BLaER1 (cell line): ENCODE measurements at regions not wholly inside any gene's neighbourhood (a gene's known extent, or its start where the extent isn't known, plus 50 kb on each side); places are given as distances from the start of the nearest gene placed in this dataset.

Experiments
- H3K27ac ChIP-seq: shearing (Covaris generic); formaldehyde crosslinking; 2 replicates; pipeline ENCODE4 v1.8.1; 2022
- H3K27me3 ChIP-seq: shearing (Covaris generic); formaldehyde crosslinking; 2 replicates; pipeline ENCODE4 v1.8.1; 2022
- H3K36me3 ChIP-seq: shearing (Covaris generic); formaldehyde crosslinking; 2 replicates; pipeline ENCODE4 v1.8.1; 2022
- H3K4me1 ChIP-seq: shearing (Covaris generic); formaldehyde crosslinking; 2 replicates; pipeline ENCODE4 v1.8.1; 2022
- H3K4me2 ChIP-seq: shearing (Covaris generic); formaldehyde crosslinking; 2 replicates; pipeline ENCODE4 v1.8.1; 2022
- H3K4me3 ChIP-seq: shearing (Covaris generic); formaldehyde crosslinking; 2 replicates; pipeline ENCODE4 v1.8.1; 2022
- H3K9ac ChIP-seq: shearing (Covaris generic); formaldehyde crosslinking; 2 replicates; pipeline ENCODE4 v1.8.1; 2022
- H3K9me3 ChIP-seq: shearing (Covaris generic); formaldehyde crosslinking; 2 replicates; pipeline ENCODE4 v1.8.1; 2022
- H4K20me1 ChIP-seq: shearing (Covaris generic); formaldehyde crosslinking; 2 replicates; pipeline ENCODE4 v1.8.1; 2022
- Cebpa-rat ChIP-seq: shearing (Covaris generic); IDR thresholded peaks from 2 replicates; pipeline ENCODE4 v1.8.1; 2022

GRCh38 chr9:11103525-11103924 lies 490.7 kb upstream of the PTPRD start:
- no peaks in the 10 kb centered on the region for H3K4me1 ChIP-seq
- H3K36me3 ChIP-seq, result no peaks in the 10 kb centered on the region
- H3K4me3 ChIP-seq, result no peak overlapping the region
- no peak for TF ChIP-seq Cebpa-rat
- H3K4me2 ChIP-seq, result no peak overlapping the region
- H3K9me3 ChIP-seq, result no peaks in the 10 kb centered on the region
- H3K27ac ChIP-seq, result no peak overlapping the region
- H4K20me1 ChIP-seq, result no peaks in the 10 kb centered on the region
- H3K27me3 ChIP-seq, result no peaks in the 10 kb centered on the region
- no peak overlapping the region for H3K9ac ChIP-seq

GRCh38 chr9:11107196-11107595 lies 494.4 kb upstream of the PTPRD start:
- H3K9me3 ChIP-seq, result no peaks in the 10 kb centered on the region
- H4K20me1 ChIP-seq, result no peaks in the 10 kb centered on the region

GRCh38 chr9:11128156-11128555 lies 515.4 kb upstream of the PTPRD start:
- Histone ChIP-seq H3K9ac (no peak overlapping the region), H3K4me2 (no peak overlapping the region)

More at GRCh38 chr9:11107196-11107595, 494.4 kb upstream of the PTPRD start:
- no peak overlapping the region for H3K4me3 ChIP-seq
- H3K36me3 ChIP-seq, result no peaks in the 10 kb centered on the region
- no peaks in the 10 kb centered on the region for H3K27me3 ChIP-seq
- no peak overlapping the region for H3K27ac ChIP-seq
- no peak overlapping the region for H3K4me2 ChIP-seq
- H3K9ac ChIP-seq, result no peak overlapping the region
- no peak for TF ChIP-seq Cebpa-rat
- H3K4me1 ChIP-seq, result no peaks in the 10 kb centered on the region

DNA sequence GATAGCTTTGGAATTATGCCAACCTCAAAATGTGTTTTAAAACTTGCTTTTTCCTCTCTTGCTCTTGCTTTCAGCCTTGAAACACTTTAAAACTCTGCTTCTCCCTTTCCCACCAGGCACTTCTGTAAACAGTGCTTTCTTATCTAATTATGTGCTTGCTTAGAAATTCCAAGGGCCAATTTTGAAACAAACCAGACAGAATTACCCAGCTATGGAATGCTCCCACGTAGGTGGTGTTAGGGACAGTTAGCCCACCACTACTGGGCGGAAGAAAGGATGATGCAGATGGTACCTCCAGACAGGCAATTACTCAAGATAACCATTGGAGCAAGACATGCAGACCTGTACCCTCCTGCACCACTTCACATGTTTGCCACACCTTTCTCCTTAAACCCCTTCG lies 523.0 kb upstream of the PTPRD start:
- H4K20me1 ChIP-seq, result no peaks in the 10 kb centered on the region
- H3K27me3 ChIP-seq, result no peaks in the 10 kb centered on the region
- no peak overlapping the region for H3K4me2 ChIP-seq
- H3K27ac ChIP-seq, result no peak overlapping the region
- H3K9me3 ChIP-seq, result no peaks in the 10 kb centered on the region
- H3K4me1 ChIP-seq, result no peaks in the 10 kb centered on the region
- no peaks in the 10 kb centered on the region for H3K36me3 ChIP-seq
- H3K4me3 ChIP-seq, result no peak overlapping the region
- H3K9ac ChIP-seq, result no peak overlapping the region
- no peak for TF ChIP-seq Cebpa-rat

More at GRCh38 chr9:11128156-11128555, 515.4 kb upstream of the PTPRD start:
- TF ChIP-seq Cebpa-rat, result no peak
- no peak overlapping the region for H3K4me3 ChIP-seq
- no peaks in the 10 kb centered on the region for H3K9me3 ChIP-seq
- no peaks in the 10 kb centered on the region for H3K27me3 ChIP-seq
- no peaks in the 10 kb centered on the region for H4K20me1 ChIP-seq
- no peaks in the 10 kb centered on the region for H3K36me3 ChIP-seq
- no peak overlapping the region for H3K27ac ChIP-seq
- no peaks in the 10 kb centered on the region for H3K4me1 ChIP-seq

DNA sequence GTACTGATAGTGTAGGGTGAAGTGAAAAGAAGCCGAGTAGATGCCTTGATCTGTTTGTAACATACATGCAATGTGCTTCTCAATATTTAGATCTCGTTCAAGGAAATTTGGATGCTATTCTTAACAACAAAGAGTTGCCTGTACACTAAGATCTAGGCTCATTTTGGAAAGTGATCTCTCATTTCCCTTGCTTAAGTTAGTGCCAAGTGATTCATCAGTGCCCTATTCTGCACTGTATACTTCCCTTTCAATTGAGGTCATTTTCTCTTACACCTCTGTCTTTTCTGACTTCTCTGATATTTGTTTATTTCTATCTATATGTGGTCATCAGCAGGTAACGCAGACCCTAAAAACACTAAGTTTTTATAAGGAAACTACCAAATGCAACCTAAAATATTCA lies 528.6 kb upstream of the PTPRD start:
- no peaks in the 10 kb centered on the region for H4K20me1 ChIP-seq
- H3K36me3 ChIP-seq, result no peaks in the 10 kb centered on the region
- no peak overlapping the region for H3K4me2 ChIP-seq
- H3K9ac ChIP-seq, result no peak overlapping the region
- no peak for TF ChIP-seq Cebpa-rat
- no peak overlapping the region for H3K4me3 ChIP-seq
- H3K4me1 ChIP-seq, result no peaks in the 10 kb centered on the region
- H3K27me3 ChIP-seq, result no peaks in the 10 kb centered on the region
- H3K9me3 ChIP-seq, result no peaks in the 10 kb centered on the region
- no peak overlapping the region for H3K27ac ChIP-seq

- Histone ChIP-seq H3K4me1 (no peaks in the 10 kb centered on the region), H3K9me3 (no peaks in the 10 kb centered on the region), H3K9ac (no peak overlapping the region), H4K20me1 (no peaks in the 10 kb centered on the region), H3K36me3 (no peaks in the 10 kb centered on the region), H3K27ac (no peak overlapping the region), H3K4me3 (no peak overlapping the region), H3K4me2 (no peak overlapping the region), H3K27me3 (no peaks in the 10 kb centered on the region)
- no peak for TF ChIP-seq Cebpa-rat
These were observed 530.4 kb upstream of the PTPRD start for GRCh38 chr9:11142965-11143738.

GRCh38 chr9:11144746-11145145 lies 531.9 kb upstream of the PTPRD start:
- Histone ChIP-seq H3K4me3 (no peak overlapping the region), H3K27ac (no peak overlapping the region), H3K9ac (no peak overlapping the region), H3K4me1 (no peaks in the 10 kb centered on the region), H4K20me1 (no peaks in the 10 kb centered on the region), H3K36me3 (no peaks in the 10 kb centered on the region), H3K9me3 (no peaks in the 10 kb centered on the region), H3K27me3 (no peaks in the 10 kb centered on the region), H3K4me2 (no peak overlapping the region)
- no peak for TF ChIP-seq Cebpa-rat

DNA sequence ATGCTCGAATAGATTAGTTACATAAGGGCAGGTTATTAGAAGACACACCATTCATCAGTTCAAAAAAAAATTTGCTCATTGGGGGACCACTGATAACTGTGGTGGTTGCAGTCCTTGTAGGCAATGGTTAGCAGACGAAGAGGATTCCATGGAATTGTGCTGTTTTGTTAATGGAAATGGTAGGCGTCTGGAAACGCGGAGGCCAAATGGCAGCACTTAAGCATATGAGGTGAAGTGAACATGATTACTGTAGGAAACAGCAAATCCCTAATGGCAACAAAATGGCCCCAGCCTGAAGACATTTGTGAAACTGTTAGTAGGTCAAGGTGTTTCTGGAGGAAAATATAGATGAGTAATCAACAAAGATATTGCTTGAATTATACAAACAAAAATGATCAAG lies 535.4 kb upstream of the PTPRD start:
- H3K4me3 ChIP-seq, result no peak overlapping the region
- H3K27ac ChIP-seq, result no peak overlapping the region
- no peak overlapping the region for H3K4me2 ChIP-seq
- H3K9ac ChIP-seq, result no peak overlapping the region
- H3K4me1 ChIP-seq, result no peaks in the 10 kb centered on the region
- no peaks in the 10 kb centered on the region for H3K36me3 ChIP-seq
- H3K9me3 ChIP-seq, result no peaks in the 10 kb centered on the region
- H4K20me1 ChIP-seq, result no peaks in the 10 kb centered on the region
- H3K27me3 ChIP-seq, result no peaks in the 10 kb centered on the region
- no peak for TF ChIP-seq Cebpa-rat

DNA sequence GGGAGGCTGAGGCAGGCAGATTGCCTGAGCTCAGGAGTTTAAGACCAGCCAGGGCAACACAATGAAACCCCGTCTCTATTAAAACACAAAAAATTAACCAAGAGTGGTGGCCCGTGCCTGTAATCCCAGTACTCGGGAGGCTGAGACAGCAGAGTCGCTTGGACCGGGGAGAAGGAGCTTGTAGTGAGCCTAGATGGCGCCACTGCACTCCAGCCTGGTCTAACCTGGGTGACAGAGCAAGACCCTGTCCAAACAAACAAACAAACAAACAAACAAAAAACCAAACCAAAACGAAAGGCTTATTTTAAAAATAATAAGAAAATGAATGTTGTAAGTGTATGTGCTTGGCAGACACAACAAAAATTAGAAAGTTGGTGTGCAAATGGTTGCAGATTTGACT lies 536.3 kb upstream of the PTPRD start:
- TF ChIP-seq Cebpa-rat, result no peak

GRCh38 chr9:11158063-11158462 lies 545.3 kb upstream of the PTPRD start:
- Histone ChIP-seq H3K27ac (no peak overlapping the region), H3K4me3 (no peak overlapping the region), H3K9me3 (peaks cover 11% of the 10 kb centered on the region), H3K4me1 (no peaks in the 10 kb centered on the region), H3K9ac (no peak overlapping the region), H3K4me2 (no peak overlapping the region), H4K20me1 (no peaks in the 10 kb centered on the region), H3K27me3 (no peaks in the 10 kb centered on the region), H3K36me3 (no peaks in the 10 kb centered on the region)
- no peak for TF ChIP-seq Cebpa-rat

More for the DNA sequence above, 536.3 kb upstream of the PTPRD start:
- Histone ChIP-seq H3K4me3 (no peak overlapping the region), H3K36me3 (no peaks in the 10 kb centered on the region), H4K20me1 (no peaks in the 10 kb centered on the region), H3K27me3 (no peaks in the 10 kb centered on the region), H3K27ac (no peak overlapping the region), H3K4me2 (no peak overlapping the region), H3K4me1 (no peaks in the 10 kb centered on the region), H3K9me3 (no peaks in the 10 kb centered on the region), H3K9ac (no peak overlapping the region)

DNA sequence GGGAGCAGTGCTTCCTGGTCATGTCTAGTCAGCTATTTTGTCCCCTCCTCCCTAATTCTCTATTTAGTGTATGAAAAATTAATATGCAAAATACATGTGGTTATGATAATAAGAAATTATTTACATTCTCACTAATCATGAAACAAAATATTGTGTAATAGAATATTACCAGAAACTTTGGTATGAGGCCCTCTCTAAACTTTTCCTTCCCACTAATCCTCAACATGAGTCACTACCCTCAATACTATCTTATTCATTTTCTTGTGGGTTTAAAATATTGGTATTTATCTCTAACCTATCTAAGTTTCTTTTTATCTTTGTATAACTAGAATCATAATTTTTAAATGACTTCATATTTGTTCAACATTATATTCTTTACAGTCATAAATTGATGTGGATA lies 545.9 kb upstream of the PTPRD start:
- no peak overlapping the region for H3K9ac ChIP-seq

More for the DNA sequence above, 545.9 kb upstream of the PTPRD start:
- no peak for TF ChIP-seq Cebpa-rat
- H3K4me3 ChIP-seq, result no peak overlapping the region
- H3K36me3 ChIP-seq, result no peaks in the 10 kb centered on the region
- no peaks in the 10 kb centered on the region for H3K27me3 ChIP-seq
- H3K4me2 ChIP-seq, result no peak overlapping the region
- H3K27ac ChIP-seq, result no peak overlapping the region
- H3K4me1 ChIP-seq, result no peaks in the 10 kb centered on the region
- peaks cover 11% of the 10 kb centered on the region for H3K9me3 ChIP-seq
- H4K20me1 ChIP-seq, result no peaks in the 10 kb centered on the region
